ENCODE measurements at regions not wholly inside any gene's neighbourhood (a gene's known extent, or its start where the extent isn't known, plus 50 kb on each side); places are given as distances from the start of the nearest gene placed in this dataset.

GRCh38 chr4:116577321-116577720 is 508.1 kb downstream of the TRAM1L1 start:
- H3K4me3 Mint-ChIP-seq, result no peak overlapping the region
- no peaks in the 10 kb centered on the region for H3K4me1 Mint-ChIP-seq (ENCODE audit: low read depth)
- no peak overlapping the region for H3K27ac Mint-ChIP-seq
- ChIA-PET POLR2A (no interaction called here), CTCF (no interaction called here)
- no peaks in the 10 kb centered on the region for H3K27me3 Mint-ChIP-seq
- intact Hi-C loops (cut with micrococcal nuclease), result no loop called here
- no peaks in the 10 kb centered on the region for H3K36me3 Mint-ChIP-seq (ENCODE audit: low read depth)
- no peak for TF ChIP-seq CTCF (IDR thresholded peaks at IDR 0.05)
- DNase-seq, result no peak
- peaks cover 2% of the 10 kb centered on the region for H3K9me3 Mint-ChIP-seq
- no peak for ATAC-seq

- CTCF ChIA-PET, result no interaction called here
- POLR2A ChIA-PET, result no interaction called here
- TF ChIP-seq CTCF (IDR thresholded peaks at IDR 0.05), result no peak
- no peaks in the 10 kb centered on the region for H3K4me1 Mint-ChIP-seq (ENCODE audit: low read depth)
- H3K36me3 Mint-ChIP-seq (ENCODE audit: low read depth), result no peaks in the 10 kb centered on the region
- no peak overlapping the region for H3K27ac Mint-ChIP-seq
- intact Hi-C loops (cut with micrococcal nuclease), result no loop called here
- peaks cover 4% of the 10 kb centered on the region for H3K9me3 Mint-ChIP-seq
- DNase-seq, result no peak
- ATAC-seq, result no peak
- H3K27me3 Mint-ChIP-seq, result no peaks in the 10 kb centered on the region
- H3K4me3 Mint-ChIP-seq, result no peak overlapping the region
Observed at GRCh38 chr4:116573540-116573939, 511.8 kb downstream of the TRAM1L1 start.

- TF ChIP-seq CTCF (IDR thresholded peaks at IDR 0.05), result no peak
- no peaks in the 10 kb centered on the region for H3K4me1 Mint-ChIP-seq (ENCODE audit: low read depth)
- peaks cover 20% of the 10 kb centered on the region for H3K9me3 Mint-ChIP-seq
- H3K27ac Mint-ChIP-seq, result no peak overlapping the region
- H3K4me3 Mint-ChIP-seq, result no peak overlapping the region
- intact Hi-C loops (cut with micrococcal nuclease), result no loop called here
- no peaks in the 10 kb centered on the region for H3K27me3 Mint-ChIP-seq
- H3K36me3 Mint-ChIP-seq (ENCODE audit: low read depth), result no peaks in the 10 kb centered on the region
- CTCF ChIA-PET, result no interaction called here
- DNase-seq, result no peak
- POLR2A ChIA-PET, result no interaction called here
- ATAC-seq, result no peak
Observed at GRCh38 chr4:116561768-116562167, 523.6 kb downstream of the TRAM1L1 start.

GRCh38 chr4:116551806-116552205 is 533.6 kb downstream of the TRAM1L1 start:
- TF ChIP-seq CTCF (IDR thresholded peaks at IDR 0.05), result no peak
- CTCF ChIA-PET, result no interaction called here
- DNase-seq, result no peak
- Mint-ChIP-seq H3K9me3 (no peaks in the 10 kb centered on the region), H3K36me3 (ENCODE audit: low read depth) (no peaks in the 10 kb centered on the region), H3K27ac (no peak overlapping the region), H3K27me3 (no peaks in the 10 kb centered on the region), H3K4me1 (ENCODE audit: low read depth) (no peaks in the 10 kb centered on the region), H3K4me3 (no peak overlapping the region)
- intact Hi-C loops (cut with micrococcal nuclease), result no loop called here
- ATAC-seq, result no peak
- POLR2A ChIA-PET, result no interaction called here

- no peak for TF ChIP-seq CTCF (IDR thresholded peaks at IDR 0.05)
- Mint-ChIP-seq H3K9me3 (peaks cover 3% of the 10 kb centered on the region), H3K4me3 (no peak overlapping the region), H3K27ac (no peak overlapping the region), H3K36me3 (ENCODE audit: low read depth) (no peaks in the 10 kb centered on the region), H3K27me3 (no peaks in the 10 kb centered on the region), H3K4me1 (ENCODE audit: low read depth) (no peaks in the 10 kb centered on the region)
- DNase-seq (no peak), ATAC-seq (no peak)
- POLR2A ChIA-PET, result no interaction called here
- intact Hi-C loops (cut with micrococcal nuclease), result no loop called here
- CTCF ChIA-PET, result no interaction called here
Observed at GRCh38 chr4:116547632-116548031, 537.7 kb downstream of the TRAM1L1 start.

Measured in activated CD8-positive, alpha-beta T cell treated with anti-CD3 and anti-CD28 coated beads for 36 hours (primary cell).